CD14-positive monocyte (primary cell): ENCODE measurements at regions not wholly inside any gene's neighbourhood (a gene's known extent, or its start where the extent isn't known, plus 50 kb on each side); places are given as distances from the start of the nearest gene placed in this dataset.

Source experiments
- DNase-seq, 3 donors: peaks; one replicate each; pipeline ENCODE4 v3.0.0-alpha.2; 2011 to 2022
- H2AFZ ChIP-seq: 2 replicates; pipeline ENCODE4 v1.6.0; 2012; ENCODE audit warnings: mild to moderate bottlenecking, low read depth, low read length, inconsistent platforms; ENCODE audit not compliant: insufficient read depth, poor library complexity, severe bottlenecking
- H3K27ac ChIP-seq, 2 donors: 1 replicate in 1 of 2; 2 replicates in 1 of 2; pipeline ENCODE4 v1.5.1; 2012 to 2013; ENCODE audit warnings: low read length in 2 of 2, control low read depth in 1 of 2, inconsistent platforms in 1 of 2, low read depth in 1 of 2, mild to moderate bottlenecking in 1 of 2
- H3K27me3 ChIP-seq, 2 donors: one replicate each; pipeline versions ENCODE4 v1.6.0 to v1.6.1; 2011 to 2013; ENCODE audit warnings: low read length in 2 of 2; ENCODE audit not compliant: control insufficient read depth in 2 of 2, insufficient read depth in 2 of 2
- H3K36me3 ChIP-seq, 2 donors: replicated peaks in 1 of 2; 1 replicate in 1 of 2; 2 replicates in 1 of 2; pipeline versions ENCODE4 v1.5.1 to v1.6.1; 2012 to 2013; ENCODE audit warnings: low read length in 2 of 2, control low read depth in 1 of 2, inconsistent platforms in 1 of 2, mild to moderate bottlenecking in 1 of 2; ENCODE audit not compliant: insufficient read depth in 2 of 2, control insufficient read depth in 1 of 2
- H3K4me1 ChIP-seq, 2 donors: 1 replicate in 1 of 2; 2 replicates in 1 of 2; pipeline versions ENCODE4 v1.5.1 to v1.6.1; 2012 to 2013; ENCODE audit warnings: low read length in 2 of 2, control low read depth in 1 of 2, inconsistent platforms in 1 of 2, mild to moderate bottlenecking in 1 of 2, moderate library complexity in 1 of 2; ENCODE audit not compliant: insufficient read depth in 2 of 2, control insufficient read depth in 1 of 2
- H3K4me2 ChIP-seq: replicated peaks from 2 replicates; pipeline ENCODE3; 2012; ENCODE audit warnings: low read length, moderate library complexity, mild to moderate bottlenecking; ENCODE audit not compliant: poor library complexity, severe bottlenecking; ENCODE audit errors: extremely low read depth
- H3K4me3 ChIP-seq, 3 experiments: fragments of 200-600 bp in 1 of 3; sonication (generic) in 1 of 3; replicated peaks in 1 of 3; 1 replicate in 2 of 3; 2 replicates in 1 of 3; pipeline ENCODE4 v1.5.1; 2011 to 2013; ENCODE audit warnings: low read length in 3 of 3, mild to moderate bottlenecking in 3 of 3, control low read depth in 2 of 3, low read depth in 2 of 3, inconsistent platforms in 1 of 3, moderate library complexity in 1 of 3
- H3K79me2 ChIP-seq: 2 replicates; pipeline ENCODE4 v1.6.0; 2012; ENCODE audit warnings: mild to moderate bottlenecking, control low read depth, inconsistent platforms, low read length, moderate library complexity; ENCODE audit not compliant: insufficient read depth
- H3K9ac ChIP-seq: 2 replicates; pipeline ENCODE4 v1.6.0; 2017; ENCODE audit warnings: low read length, mild to moderate bottlenecking; ENCODE audit not compliant: insufficient read depth, poor library complexity, severe bottlenecking
- H3K9me3 ChIP-seq, 2 donors: replicated peaks in 1 of 2; 1 replicate in 1 of 2; 2 replicates in 1 of 2; pipeline versions ENCODE4 v1.5.1 to v1.6.1; 2012 to 2013; ENCODE audit warnings: low read length in 2 of 2, control low read depth in 1 of 2; ENCODE audit not compliant: control insufficient read depth in 1 of 2, insufficient read depth in 1 of 2
- H4K20me1 ChIP-seq: 2 replicates; pipeline ENCODE4 v1.6.0; 2012; ENCODE audit warnings: mild to moderate bottlenecking, low read length, control low read depth, moderate library complexity; ENCODE audit not compliant: insufficient read depth
- H3K27ac Mint-ChIP-seq, 7 donors: one replicate each; pipeline ENCODE4 v1.8.0; 2020; ENCODE audit warnings: mild to moderate bottlenecking in 7 of 7, mixed read lengths in 7 of 7, moderate library complexity in 6 of 7, inconsistent platforms in 2 of 7
- H3K27me3 Mint-ChIP-seq, 3 donors: one replicate each; pipeline ENCODE4 v1.8.0; 2021 to 2022; ENCODE audit warnings: low read depth in 3 of 3, mild to moderate bottlenecking in 3 of 3, mixed read lengths in 3 of 3, moderate library complexity in 3 of 3, inconsistent platforms in 1 of 3
- H3K36me3 Mint-ChIP-seq, 2 donors: one replicate each; pipeline ENCODE4 v1.8.0; 2020; ENCODE audit warnings: mixed read lengths in 2 of 2, inconsistent platforms in 1 of 2, mild to moderate bottlenecking in 1 of 2
- H3K4me1 Mint-ChIP-seq: one replicate; pipeline ENCODE4 v1.8.0; 2020; ENCODE audit warnings: mild to moderate bottlenecking, mixed read lengths
- H3K4me3 Mint-ChIP-seq, 2 donors: one replicate each; pipeline ENCODE4 v1.8.0; 2020; ENCODE audit warnings: mild to moderate bottlenecking in 2 of 2, mixed read lengths in 2 of 2, moderate library complexity in 1 of 2
- H3K9me3 Mint-ChIP-seq, 7 donors: one replicate each; pipeline ENCODE4 v1.8.0; 2020 to 2022; ENCODE audit warnings: mixed read lengths in 7 of 7, mild to moderate bottlenecking in 6 of 7, moderate library complexity in 6 of 7, inconsistent platforms in 2 of 7
- CTCF ChIP-seq: fragments of 200-600 bp; IDR thresholded peaks from one replicate; pipeline ENCODE4 v1.8.0; 2022; ENCODE audit warnings: antibody characterized with exemption, mild to moderate bottlenecking
- WGBS: methylation state at CpG from one replicate; pipeline ENCODE4 v1.1.5; 2013; ENCODE audit warnings: missing lambda C conversion rate; ENCODE audit not compliant: insufficient coverage; 5-methylcytosine and 5-hydroxymethylcytosine counted together
- intact Hi-C, 2 donors: fragments of 100-400 bp; cut with micrococcal nuclease; formaldehyde crosslinking; loops; one replicate each; pipeline versions ENCODE4 v1.15.0 to v1.15.1; 2023

- TF ChIP-seq CTCF: no peak
- no peaks in the 10 kb centered on the region for H3K79me2 ChIP-seq
- WGBS: 95% methylated on average over 7 of the region's 8 CpGs
- no peaks in the 10 kb centered on the region for H3K9me3 ChIP-seq
- H3K4me2 ChIP-seq: no peak overlapping the region
- H3K4me1 ChIP-seq: no peaks in the 10 kb centered on the region
- no peaks in the 10 kb centered on the region for H4K20me1 ChIP-seq
- Mint-ChIP-seq H3K9me3 (peaks cover 0 to 2% (median 0%) of the 10 kb centered on the region in 7 donors), H3K36me3 (no peaks in the 10 kb centered on the region), H3K4me1 (no peaks in the 10 kb centered on the region), H3K27ac (peak overlapping the region in 1 of 7 donors; percentile 0), H3K4me3 (no peak overlapping the region), H3K27me3 (peaks cover 0 to 9% (median 3%) of the 10 kb centered on the region in 3 donors)
- H3K4me3 ChIP-seq: no peak overlapping the region
- H3K27ac ChIP-seq: no peak overlapping the region
- DNase-seq: no peak
- intact Hi-C loops: no loop called here
- H3K36me3 ChIP-seq: no peaks in the 10 kb centered on the region
- no peaks in the 10 kb centered on the region for H3K27me3 ChIP-seq
- no peak overlapping the region for H3K9ac ChIP-seq
- no peak overlapping the region for H2AFZ ChIP-seq
Observed at GRCh38 chr7:156145996-156146395, 333.7 kb upstream of the SHH start.

GRCh38 chr7:156145184-156145583 is 332.9 kb upstream of the SHH start:
- no peak for DNase-seq
- Histone ChIP-seq H3K9ac (no peak overlapping the region), H4K20me1 (no peaks in the 10 kb centered on the region), H2AFZ (no peak overlapping the region), H3K4me1 (no peaks in the 10 kb centered on the region), H3K27me3 (no peaks in the 10 kb centered on the region), H3K9me3 (no peaks in the 10 kb centered on the region), H3K27ac (no peak overlapping the region), H3K36me3 (no peaks in the 10 kb centered on the region), H3K4me3 (no peak overlapping the region), H3K4me2 (no peak overlapping the region), H3K79me2 (no peaks in the 10 kb centered on the region)
- no peaks in the 10 kb centered on the region for H3K4me1 Mint-ChIP-seq
- WGBS: 94% methylated on average over 5 of the region's 6 CpGs
- H3K9me3 Mint-ChIP-seq: peaks cover 0 to 2% (median 0%) of the 10 kb centered on the region in 7 donors
- H3K27ac Mint-ChIP-seq: no peak overlapping the region
- TF ChIP-seq CTCF: no peak
- intact Hi-C loops: no loop called here
- peaks cover 0 to 10% (median 3%) of the 10 kb centered on the region in 3 donors for H3K27me3 Mint-ChIP-seq
- H3K4me3 Mint-ChIP-seq: no peak overlapping the region
- no peaks in the 10 kb centered on the region for H3K36me3 Mint-ChIP-seq
